HepG2 (cell line): ENCODE measurements at regions not wholly inside any gene's neighbourhood (a gene's known extent, or its start where the extent isn't known, plus 50 kb on each side); places are given as distances from the start of the nearest gene placed in this dataset.

Source experiments
- ATAC-seq: fragments of 200-7000 bp; cut with Tn5 transposase; 3 replicates; pipeline ENCODE4 v1.9.1; 2020; ENCODE audit warnings: mild to moderate bottlenecking, moderate library complexity
- BruUV-seq: library from RNA; stranded (reverse); fragments of 400-500 nt; replicated peaks from 2 replicates; lab custom pipeline; 2021; lab: Mats Ljungman, UMichigan
- CTCF ChIA-PET: fragments of 300-600 bp; formaldehyde crosslinking; extraction: SDS; loops from one replicate; lab custom pipeline; 2021; ENCODE audit warnings: low total read pairs, inconsistent platforms, low intra/inter-chr PET ratio; lab: Yijun Ruan, JAX
- POLR2A ChIA-PET: fragments of 350-600 bp; sonication (Branson Sonifier 250); formaldehyde crosslinking; loops from one replicate; lab custom pipeline; 2020; ENCODE audit warnings: antibody characterized with exemption, inconsistent platforms; lab: Yijun Ruan, JAX
- DNase-seq: peaks from one replicate; pipeline ENCODE4 v3.0.0-alpha.2; 2015; ENCODE audit warnings: low spot score
- FAIRE-seq: peaks from 3 replicates; lab custom pipeline; 2011; peaks lifted over from hg19 to GRCh38; lab: Jason Lieb, UNC
- H2AFZ ChIP-seq: one replicate; pipeline ENCODE4 v1.6.1; 2011; ENCODE audit warnings: low read length, inconsistent platforms
- H3K27ac ChIP-seq: fragments of 300-600 bp; 3 replicates; pipeline ENCODE4 v1.8.0; 2011; ENCODE audit warnings: mixed run types, mild to moderate bottlenecking, mixed read lengths, low read length, inconsistent platforms; ENCODE audit not compliant: insufficient read depth; ENCODE audit errors: extremely low read length
- H3K27me3 ChIP-seq, 2 experiments: fragments of 200-600 bp in 1 of 2; 2 replicates in 1 of 2; 3 replicates in 1 of 2; pipeline versions ENCODE4 v1.6.0 to v1.8.0; 2011; ENCODE audit warnings: low read length in 2 of 2, mild to moderate bottlenecking in 2 of 2, moderate library complexity in 2 of 2, inconsistent platforms in 1 of 2; ENCODE audit not compliant: insufficient read depth in 2 of 2, control insufficient read depth in 1 of 2
- H3K36me3 ChIP-seq, 2 experiments: fragments of 200-600 bp in 1 of 2; replicated peaks in 1 of 2; 2 replicates in 1 of 2; 3 replicates in 1 of 2; pipeline versions ENCODE4 v1.5.1 to v1.8.0; 2011; ENCODE audit warnings: low read length in 2 of 2, inconsistent platforms in 1 of 2; ENCODE audit not compliant: insufficient read depth in 2 of 2, control insufficient read depth in 1 of 2
- H3K4me1 ChIP-seq: 2 replicates; pipeline ENCODE4 v1.5.1; 2012; ENCODE audit warnings: low read length, inconsistent platforms; ENCODE audit not compliant: insufficient read depth
- H3K4me2 ChIP-seq: 2 replicates; pipeline ENCODE4 v1.6.0; 2011; ENCODE audit warnings: low read depth, low read length, inconsistent platforms
- H3K4me3 ChIP-seq, 3 experiments: fragments of 200-600 bp in 1 of 3; sonication (generic), shearing (Covaris generic) in 1 of 3; replicated peaks in 1 of 3; 2 replicates each; pipeline ENCODE4 v1.5.1; 2011 to 2016; ENCODE audit warnings: low read length in 3 of 3, inconsistent platforms in 2 of 3, low read depth in 2 of 3, mild to moderate bottlenecking in 2 of 3, control low read depth in 1 of 3, mixed read lengths in 1 of 3; ENCODE audit not compliant: insufficient read depth in 1 of 3
- H3K79me2 ChIP-seq: one replicate; pipeline ENCODE4 v1.6.1; 2011; ENCODE audit warnings: low read length, inconsistent platforms; ENCODE audit not compliant: insufficient read depth
- H3K9ac ChIP-seq: 2 replicates; pipeline ENCODE4 v1.6.0; 2011; ENCODE audit warnings: mild to moderate bottlenecking, low read depth, low read length, inconsistent platforms; ENCODE audit not compliant: insufficient read depth
- H3K9me3 ChIP-seq: 2 replicates; pipeline ENCODE4 v1.5.1; 2012; ENCODE audit warnings: mild to moderate bottlenecking, low read length
- H4K20me1 ChIP-seq: 2 replicates; pipeline ENCODE4 v1.6.0; 2011; ENCODE audit warnings: inconsistent platforms, mild to moderate bottlenecking, low read length, moderate library complexity; ENCODE audit not compliant: insufficient read depth
- AGO1 ChIP-seq: fragments of 200-400 bp; formaldehyde crosslinking; IDR thresholded peaks from 2 replicates; pipeline ENCODE4 v1.6.1; 2017; ENCODE audit warnings: mild to moderate bottlenecking, low read depth, low read length, moderate library complexity; ENCODE audit not compliant: poor library complexity, severe bottlenecking
- CCDC6 ChIP-seq: sonication (generic); formaldehyde crosslinking; IDR thresholded peaks from 2 replicates; pipeline ENCODE4 v1.8.1; 2022; ENCODE audit warnings: mild to moderate bottlenecking, missing genetic modification reagents, moderate library complexity
- CHD4 ChIP-seq: fragments of 200-600 bp; sonication (generic); IDR thresholded peaks from 2 replicates; pipeline ENCODE4 v1.7.0; 2017; ENCODE audit warnings: mild to moderate bottlenecking, low read length, borderline replicate concordance
- EP300 ChIP-seq, 3 experiments: sonication (generic) in 1 of 3; formaldehyde crosslinking in 1 of 3; IDR thresholded peaks; 2 replicates each; pipeline versions ENCODE4 v1.5.1 to v1.6.1; 2011 to 2020; ENCODE audit warnings: low read depth in 2 of 3, low read length in 2 of 3, borderline replicate concordance in 1 of 3, improper control_type of control experiment in 1 of 3, mild to moderate bottlenecking in 1 of 3, missing genetic modification reagents in 1 of 3, moderate library complexity in 1 of 3
- HOXD1 ChIP-seq: sonication (generic); formaldehyde crosslinking; IDR thresholded peaks from 2 replicates; pipeline ENCODE4 v1.5.0; 2020; ENCODE audit warnings: missing genetic modification reagents
- SETDB1 ChIP-seq: sonication (generic); formaldehyde crosslinking; IDR thresholded peaks from 2 replicates; pipeline ENCODE4 v1.5.1; 2020; ENCODE audit warnings: missing genetic modification reagents, mild to moderate bottlenecking, borderline replicate concordance
- SKIL ChIP-seq: sonication (generic); formaldehyde crosslinking; IDR thresholded peaks from 2 replicates; pipeline ENCODE4 v1.8.0; 2022; ENCODE audit warnings: missing genetic modification reagents, mild to moderate bottlenecking, moderate library complexity, borderline replicate concordance
- ZNF430 ChIP-seq: sonication (generic); formaldehyde crosslinking; IDR thresholded peaks from 2 replicates; pipeline ENCODE4 v1.9.0; 2021; ENCODE audit warnings: mild to moderate bottlenecking, missing genetic modification reagents
- ZNF496 ChIP-seq: sonication (generic); formaldehyde crosslinking; IDR thresholded peaks from 2 replicates; pipeline ENCODE4 v1.8.1; 2023; ENCODE audit warnings: mild to moderate bottlenecking, moderate library complexity, missing genetic modification reagents; ENCODE audit not compliant: insufficient replicate concordance
- ZNF572 ChIP-seq: sonication (generic); formaldehyde crosslinking; IDR thresholded peaks from 2 replicates; pipeline ENCODE4 v1.5.1; 2020; ENCODE audit warnings: mild to moderate bottlenecking, missing genetic modification reagents
- ZNF768 ChIP-seq: sonication (generic); formaldehyde crosslinking; IDR thresholded peaks from 2 replicates; pipeline ENCODE4 v1.4.0; 2020; ENCODE audit warnings: missing genetic modification reagents
- ZNF878 ChIP-seq: sonication (generic); formaldehyde crosslinking; IDR thresholded peaks from 2 replicates; pipeline ENCODE4 v1.8.1; 2023; ENCODE audit warnings: mild to moderate bottlenecking, missing genetic modification reagents, moderate library complexity
- ZZZ3 ChIP-seq: sonication (generic); formaldehyde crosslinking; IDR thresholded peaks from 2 replicates; pipeline ENCODE4 v1.4.0; 2020; ENCODE audit warnings: missing genetic modification reagents, mild to moderate bottlenecking, borderline replicate concordance
- in situ Hi-C: cut with HindIII; loops from 2 replicates; pipeline ENCODE4 v1.10.0; 2017; ENCODE audit warnings: low pct_unique_long_range_greater_than_20kb; ENCODE audit not compliant: extremely low pct_ligation_motif_present
- intact Hi-C: fragments of 100-400 bp; cut with micrococcal nuclease; formaldehyde crosslinking; loops from one replicate; pipeline ENCODE4 v1.10.0; 2022; ENCODE audit not compliant: unreplicated experiment
- TF ChIP-seq, protein P1 (sequence below): sonication (generic); formaldehyde crosslinking; IDR thresholded peaks from 2 replicates; pipeline ENCODE4 v1.4.0; 2020; ENCODE audit warnings: mild to moderate bottlenecking, missing genetic modification reagents

GRCh38 chr9:106723926-106724325 is 139.0 kb upstream of the ZNF462 start:
- no peaks in the 10 kb centered on the region for H3K79me2 ChIP-seq
- no peak overlapping the region for H2AFZ ChIP-seq
- H3K27ac ChIP-seq, result no peak overlapping the region
- no peak overlapping the region for H3K4me2 ChIP-seq
- BruUV-seq, result no TSS peak
- TF ChIP-seq CHD4, result no peak
- no peak for TF ChIP-seq ZNF768
- no peak for TF ChIP-seq ZNF572 (CRISPR knock-in tag)
- no peak for TF ChIP-seq SKIL (CRISPR knock-in tag)
- no peak for TF ChIP-seq ZNF878 (CRISPR knock-in tag)
- TF ChIP-seq HOXD1, result no peak
- TF ChIP-seq, protein P1, sequence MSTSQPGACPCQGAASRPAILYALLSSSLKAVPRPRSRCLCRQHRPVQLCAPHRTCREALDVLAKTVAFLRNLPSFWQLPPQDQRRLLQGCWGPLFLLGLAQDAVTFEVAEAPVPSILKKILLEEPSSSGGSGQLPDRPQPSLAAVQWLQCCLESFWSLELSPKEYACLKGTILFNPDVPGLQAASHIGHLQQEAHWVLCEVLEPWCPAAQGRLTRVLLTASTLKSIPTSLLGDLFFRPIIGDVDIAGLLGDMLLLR, result no peak
- TF ChIP-seq EP300 (IDR thresholded peaks at IDR 0.05; ENCODE audit: low read depth in 2 of 2, low read length in 2 of 2), result no peak
- TF ChIP-seq EP300 (CRISPR knock-in tag; IDR thresholded peaks at IDR 0.05; ENCODE audit: borderline replicate concordance), result no peak
- no peak for TF ChIP-seq SETDB1 (CRISPR knock-in tag)
- TF ChIP-seq ZNF430 (CRISPR knock-in tag), result no peak
- TF ChIP-seq AGO1, result no peak
- no peak for TF ChIP-seq ZNF496 (CRISPR knock-in tag)
- no peak for TF ChIP-seq CCDC6 (CRISPR knock-in tag)
- TF ChIP-seq ZZZ3, result no peak
- CTCF ChIA-PET, result no interaction called here
- H3K9ac ChIP-seq, result no peak overlapping the region
- in situ Hi-C loops (no loop called here), intact Hi-C loops (no loop called here)
- POLR2A ChIA-PET, result no interaction called here
- no peak for DNase-seq
- H4K20me1 ChIP-seq, result no peaks in the 10 kb centered on the region
- H3K36me3 ChIP-seq, result no peaks in the 10 kb centered on the region
- H3K4me1 ChIP-seq, result no peaks in the 10 kb centered on the region
- FAIRE-seq, result no peak
- no peaks in the 10 kb centered on the region for H3K9me3 ChIP-seq
- ATAC-seq, result no peak
- no peaks in the 10 kb centered on the region for H3K27me3 ChIP-seq
- H3K4me3 ChIP-seq, result no peak overlapping the region
